GM12872 (cell line): ENCODE measurements at regions not wholly inside any gene's neighbourhood (a gene's known extent, or its start where the extent isn't known, plus 50 kb on each side); places are given as distances from the start of the nearest gene placed in this dataset.

Experiments used
- TF ChIP-seq, protein P1 (sequence below): IDR thresholded peaks from 3 replicates; pipeline ENCODE4 v1.5.1; 2011; ENCODE audit warnings: low read depth, mild to moderate bottlenecking, low read length, moderate library complexity; ENCODE audit not compliant: insufficient read depth

DNA sequence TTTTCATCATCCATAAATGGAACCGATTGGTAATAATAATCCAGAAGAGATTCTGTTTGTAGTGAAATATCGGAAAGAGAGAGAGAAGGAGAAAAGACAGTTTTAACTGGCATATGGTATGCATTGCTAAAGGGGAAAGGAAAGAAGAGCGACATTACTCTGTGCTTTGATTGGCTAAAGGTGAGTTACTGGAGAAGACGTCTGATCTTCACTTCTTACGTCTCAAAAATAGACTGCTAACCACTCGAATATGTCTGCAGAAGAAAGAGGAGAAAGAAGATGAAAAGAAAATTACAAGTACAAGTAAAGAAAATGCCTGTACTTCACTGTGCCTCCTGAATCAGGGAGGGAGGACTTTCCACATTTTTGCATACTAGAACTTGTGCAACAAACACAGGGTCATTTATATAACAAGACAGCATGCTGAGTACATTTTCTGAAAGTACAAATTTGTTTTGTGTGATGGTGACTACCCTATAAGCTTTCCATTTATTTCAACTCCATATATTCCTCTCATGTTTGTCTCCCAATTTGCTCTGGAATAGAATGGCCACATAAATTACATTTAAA, 787.2 kb downstream of the RNF144A start:
- TF ChIP-seq, protein P1, sequence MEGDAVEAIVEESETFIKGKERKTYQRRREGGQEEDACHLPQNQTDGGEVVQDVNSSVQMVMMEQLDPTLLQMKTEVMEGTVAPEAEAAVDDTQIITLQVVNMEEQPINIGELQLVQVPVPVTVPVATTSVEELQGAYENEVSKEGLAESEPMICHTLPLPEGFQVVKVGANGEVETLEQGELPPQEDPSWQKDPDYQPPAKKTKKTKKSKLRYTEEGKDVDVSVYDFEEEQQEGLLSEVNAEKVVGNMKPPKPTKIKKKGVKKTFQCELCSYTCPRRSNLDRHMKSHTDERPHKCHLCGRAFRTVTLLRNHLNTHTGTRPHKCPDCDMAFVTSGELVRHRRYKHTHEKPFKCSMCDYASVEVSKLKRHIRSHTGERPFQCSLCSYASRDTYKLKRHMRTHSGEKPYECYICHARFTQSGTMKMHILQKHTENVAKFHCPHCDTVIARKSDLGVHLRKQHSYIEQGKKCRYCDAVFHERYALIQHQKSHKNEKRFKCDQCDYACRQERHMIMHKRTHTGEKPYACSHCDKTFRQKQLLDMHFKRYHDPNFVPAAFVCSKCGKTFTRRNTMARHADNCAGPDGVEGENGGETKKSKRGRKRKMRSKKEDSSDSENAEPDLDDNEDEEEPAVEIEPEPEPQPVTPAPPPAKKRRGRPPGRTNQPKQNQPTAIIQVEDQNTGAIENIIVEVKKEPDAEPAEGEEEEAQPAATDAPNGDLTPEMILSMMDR, result no peak

DNA sequence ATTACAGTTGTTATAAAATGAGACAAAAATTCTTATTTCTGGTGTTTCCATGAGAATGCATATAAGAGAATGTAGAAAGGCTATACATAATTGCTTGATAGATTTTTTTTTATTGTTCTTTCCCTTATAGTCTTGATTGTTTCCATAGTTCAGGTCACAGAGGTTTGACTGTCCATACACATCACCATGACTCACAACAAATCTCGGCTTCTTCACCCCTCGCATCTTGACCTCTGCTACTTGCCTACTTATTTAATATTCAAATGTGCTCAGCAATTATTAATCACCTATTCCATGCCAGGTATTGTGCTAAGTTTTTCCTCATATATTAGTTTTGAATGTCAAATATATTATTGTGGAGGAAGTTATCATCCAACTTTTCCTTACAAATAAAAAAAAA, 789.6 kb downstream of the RNF144A start:
- TF ChIP-seq, protein P1, result no peak

DNA sequence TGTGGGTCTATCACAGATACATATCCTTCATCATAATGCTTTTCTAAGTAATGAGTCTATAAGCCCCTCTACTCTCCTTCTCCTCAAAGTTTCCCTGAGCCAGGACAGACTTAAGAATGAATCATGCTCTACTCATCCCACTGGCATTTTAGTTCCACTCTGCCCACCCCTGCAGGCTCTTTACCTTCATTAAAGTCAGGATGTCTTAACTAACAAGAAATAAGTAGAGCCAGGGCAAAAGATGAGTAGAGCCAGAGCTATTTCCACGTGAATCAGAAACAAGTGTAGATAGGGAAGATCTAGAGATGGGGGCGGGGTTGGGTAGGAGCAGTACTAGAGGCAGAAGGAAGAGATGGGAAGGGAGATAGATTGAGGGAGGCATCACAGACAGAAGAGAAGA, 790.5 kb downstream of the RNF144A start:
- TF ChIP-seq, protein P1, result no peak

DNA sequence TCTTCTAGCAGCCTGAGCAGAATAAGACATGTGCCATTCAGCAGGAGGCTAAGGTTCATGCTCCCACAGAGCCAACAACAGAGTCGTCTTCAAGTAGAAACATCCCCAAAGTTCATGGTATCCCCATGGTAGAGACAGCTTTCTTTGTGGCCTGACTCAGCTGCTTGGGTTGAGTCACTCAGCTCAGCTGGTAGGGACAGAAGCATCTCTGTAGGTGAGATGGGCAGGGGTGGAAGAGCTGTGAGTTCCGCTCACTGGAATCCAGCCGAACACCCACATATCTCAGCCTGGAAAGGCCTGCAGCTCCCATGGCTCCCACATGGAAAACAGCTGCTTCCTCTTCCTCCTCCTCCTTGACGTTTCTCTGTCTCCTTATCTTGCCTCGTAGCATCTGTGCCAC, 792.7 kb downstream of the RNF144A start:
- TF ChIP-seq, protein P1, result no peak

DNA sequence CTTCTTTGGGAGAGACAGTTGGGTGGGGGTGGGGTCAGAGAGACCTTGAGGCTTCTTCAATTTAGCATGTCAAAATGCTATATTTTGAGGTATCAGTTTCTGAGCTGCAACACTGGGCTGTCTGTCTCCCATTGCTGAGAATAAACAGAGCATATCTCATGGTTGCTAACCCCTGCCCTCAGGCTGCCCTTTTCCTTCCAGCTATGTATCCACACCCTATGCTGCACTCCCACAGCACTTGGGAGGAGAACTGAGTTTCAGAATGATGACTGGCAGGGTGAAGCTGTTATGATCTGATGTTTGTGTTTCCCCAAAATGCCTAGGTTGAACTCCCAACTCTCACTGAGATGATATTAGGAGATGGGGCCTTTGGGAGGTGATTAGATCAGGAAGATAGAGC, 794.0 kb downstream of the RNF144A start:
- TF ChIP-seq, protein P1, result no peak

DNA sequence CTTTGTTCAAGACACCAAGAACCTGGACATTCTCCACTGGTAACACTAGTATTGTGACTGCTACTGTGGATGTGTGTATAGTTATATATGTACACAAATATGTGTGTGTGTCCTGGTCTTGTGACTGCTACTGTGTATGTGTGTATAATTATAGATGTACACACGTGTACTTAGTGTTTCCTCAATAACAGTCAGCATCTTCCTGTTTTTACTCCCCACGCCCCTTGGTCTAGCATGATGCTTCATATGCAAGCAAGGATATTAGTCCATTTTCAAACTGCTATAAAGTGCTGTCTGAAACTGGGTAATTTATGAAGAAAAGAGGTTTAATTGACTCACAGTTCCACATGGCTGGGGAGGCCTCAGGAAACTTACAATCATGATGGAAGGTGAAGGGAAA, 802.7 kb downstream of the RNF144A start:
- TF ChIP-seq, protein P1, result no peak

DNA sequence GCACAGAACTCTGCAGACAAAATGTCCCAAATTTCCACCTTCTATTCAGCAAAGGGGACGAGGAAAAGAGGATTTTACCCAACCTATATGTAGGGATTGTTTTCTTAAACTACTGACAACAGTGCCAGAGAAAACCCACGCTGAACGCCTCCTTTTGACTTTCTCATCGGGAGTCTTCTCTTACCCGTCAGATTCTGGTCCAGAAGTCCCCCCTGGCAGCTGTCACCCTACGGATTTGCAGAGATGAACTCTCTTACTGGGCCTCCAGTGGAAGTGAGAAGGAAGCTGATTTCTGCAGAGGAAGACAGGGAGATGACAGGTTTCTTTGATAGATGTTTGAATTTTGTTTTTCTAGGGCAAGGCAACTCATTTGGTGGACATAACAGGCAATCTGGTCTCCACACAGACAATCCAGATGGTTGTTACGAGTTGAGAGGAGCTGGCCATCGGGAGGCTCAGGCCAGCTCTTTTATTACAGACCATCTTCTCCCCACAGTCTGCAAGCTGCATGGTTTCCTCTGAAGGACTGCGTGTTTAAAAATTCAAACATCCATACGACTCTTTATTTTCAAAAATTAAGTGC, 804.3 kb downstream of the RNF144A start:
- TF ChIP-seq, protein P1, result no peak
